ENCODE measurements at regions not wholly inside any gene's neighbourhood (a gene's known extent, or its start where the extent isn't known, plus 50 kb on each side); places are given as distances from the start of the nearest gene placed in this dataset.

DNA sequence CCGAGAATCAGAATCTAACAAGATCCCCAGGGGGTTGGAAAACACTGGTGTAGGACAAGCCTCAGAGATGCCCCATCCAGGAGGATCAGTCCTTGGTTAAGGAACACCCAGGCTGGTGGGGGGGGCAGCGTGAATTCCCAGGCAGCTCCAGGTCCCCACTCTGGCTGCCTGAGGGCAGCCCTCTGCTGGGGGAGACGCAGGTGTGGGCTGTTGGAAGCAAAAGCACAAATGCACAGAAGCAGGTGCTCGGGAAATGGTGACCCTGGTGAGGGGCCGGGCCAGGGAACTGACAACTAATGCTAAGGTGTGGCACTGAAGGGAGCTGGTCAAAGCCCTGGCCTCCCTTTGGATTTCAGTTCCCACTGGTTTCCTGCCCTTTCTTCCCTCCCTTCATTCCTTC, 140.8 kb upstream of the CDH5 start:
- no peak for TF ChIP-seq EZH2 (IDR thresholded peaks at IDR 0.05)
- TF ChIP-seq, protein P1, sequence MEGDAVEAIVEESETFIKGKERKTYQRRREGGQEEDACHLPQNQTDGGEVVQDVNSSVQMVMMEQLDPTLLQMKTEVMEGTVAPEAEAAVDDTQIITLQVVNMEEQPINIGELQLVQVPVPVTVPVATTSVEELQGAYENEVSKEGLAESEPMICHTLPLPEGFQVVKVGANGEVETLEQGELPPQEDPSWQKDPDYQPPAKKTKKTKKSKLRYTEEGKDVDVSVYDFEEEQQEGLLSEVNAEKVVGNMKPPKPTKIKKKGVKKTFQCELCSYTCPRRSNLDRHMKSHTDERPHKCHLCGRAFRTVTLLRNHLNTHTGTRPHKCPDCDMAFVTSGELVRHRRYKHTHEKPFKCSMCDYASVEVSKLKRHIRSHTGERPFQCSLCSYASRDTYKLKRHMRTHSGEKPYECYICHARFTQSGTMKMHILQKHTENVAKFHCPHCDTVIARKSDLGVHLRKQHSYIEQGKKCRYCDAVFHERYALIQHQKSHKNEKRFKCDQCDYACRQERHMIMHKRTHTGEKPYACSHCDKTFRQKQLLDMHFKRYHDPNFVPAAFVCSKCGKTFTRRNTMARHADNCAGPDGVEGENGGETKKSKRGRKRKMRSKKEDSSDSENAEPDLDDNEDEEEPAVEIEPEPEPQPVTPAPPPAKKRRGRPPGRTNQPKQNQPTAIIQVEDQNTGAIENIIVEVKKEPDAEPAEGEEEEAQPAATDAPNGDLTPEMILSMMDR (IDR thresholded peaks at IDR 0.05 in 2 of 3, conservative IDR thresholded peaks at IDR 0.05 in 1 of 3; ENCODE audit: borderline replicate concordance in 1 of 3, insufficient read depth in 1 of 3, low read depth in 2 of 3, low read length in 2 of 3): no peak
- no peak for TF ChIP-seq ZFX (IDR thresholded peaks at IDR 0.05)
- TF ChIP-seq EGR1 (IDR thresholded peaks at IDR 0.05; ENCODE audit: low read depth): no peak
- no peak for TF ChIP-seq POLR2A (IDR thresholded peaks at IDR 0.05; ENCODE audit: borderline replicate concordance, extremely low read depth, insufficient read depth, insufficient read length)
- no peak for TF ChIP-seq ZNF274 (IDR thresholded peaks at IDR 0.05; ENCODE audit: low read depth, low read length)
- TF ChIP-seq, protein P2, sequence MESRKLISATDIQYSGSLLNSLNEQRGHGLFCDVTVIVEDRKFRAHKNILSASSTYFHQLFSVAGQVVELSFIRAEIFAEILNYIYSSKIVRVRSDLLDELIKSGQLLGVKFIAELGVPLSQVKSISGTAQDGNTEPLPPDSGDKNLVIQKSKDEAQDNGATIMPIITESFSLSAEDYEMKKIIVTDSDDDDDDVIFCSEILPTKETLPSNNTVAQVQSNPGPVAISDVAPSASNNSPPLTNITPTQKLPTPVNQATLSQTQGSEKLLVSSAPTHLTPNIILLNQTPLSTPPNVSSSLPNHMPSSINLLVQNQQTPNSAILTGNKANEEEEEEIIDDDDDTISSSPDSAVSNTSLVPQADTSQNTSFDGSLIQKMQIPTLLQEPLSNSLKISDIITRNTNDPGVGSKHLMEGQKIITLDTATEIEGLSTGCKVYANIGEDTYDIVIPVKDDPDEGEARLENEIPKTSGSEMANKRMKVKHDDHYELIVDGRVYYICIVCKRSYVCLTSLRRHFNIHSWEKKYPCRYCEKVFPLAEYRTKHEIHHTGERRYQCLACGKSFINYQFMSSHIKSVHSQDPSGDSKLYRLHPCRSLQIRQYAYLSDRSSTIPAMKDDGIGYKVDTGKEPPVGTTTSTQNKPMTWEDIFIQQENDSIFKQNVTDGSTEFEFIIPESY (IDR thresholded peaks at IDR 0.05; ENCODE audit: extremely low read depth, insufficient replicate concordance, low read length): no peak
- no peak for TF ChIP-seq CEBPB (IDR thresholded peaks at IDR 0.05; ENCODE audit: low read depth)
- no peak for TF ChIP-seq TCF7L2 (IDR thresholded peaks at IDR 0.05; ENCODE audit: borderline replicate concordance, extremely low read depth, insufficient read depth, insufficient read length)
- no peak for TF ChIP-seq FOSL1 (IDR thresholded peaks at IDR 0.05; ENCODE audit: low read depth)
- TF ChIP-seq, protein P3, sequence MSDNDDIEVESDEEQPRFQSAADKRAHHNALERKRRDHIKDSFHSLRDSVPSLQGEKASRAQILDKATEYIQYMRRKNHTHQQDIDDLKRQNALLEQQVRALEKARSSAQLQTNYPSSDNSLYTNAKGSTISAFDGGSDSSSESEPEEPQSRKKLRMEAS (IDR thresholded peaks at IDR 0.05): no peak
- no peak for TF ChIP-seq RAD21 (IDR thresholded peaks at IDR 0.05; ENCODE audit: low read depth)
- no peaks in the 10 kb centered on the region for H4K20me1 ChIP-seq (ENCODE audit: insufficient read depth)
- ATAC-seq: no peak
- no peak overlapping the region for H3K27ac ChIP-seq (ENCODE audit: low read depth, low read length)
- no peaks in the 10 kb centered on the region for H3K9me2 ChIP-seq (ENCODE audit: insufficient read depth)
- H3K79me2 ChIP-seq (ENCODE audit: insufficient read depth, low read length): no peaks in the 10 kb centered on the region
- H3K4me2 ChIP-seq (ENCODE audit: low read length): no peak overlapping the region
- intact Hi-C loops (cut with micrococcal nuclease): no loop called here
- H3K36me3 ChIP-seq (ENCODE audit: control insufficient read depth in 1 of 2, insufficient read depth in 2 of 2, low read length in 2 of 2): no peaks in the 10 kb centered on the region
- no peak for DNase-seq (ENCODE audit: low read depth, low spot score)
- no peak overlapping the region for H3K4me3 ChIP-seq (replicated peaks in 1 of 2; ENCODE audit: low read depth in 1 of 2, low read length in 2 of 2)
- H3K27me3 ChIP-seq (ENCODE audit: insufficient read depth, low read length): peaks cover 37% of the 10 kb centered on the region
- no peak overlapping the region for H2AFZ ChIP-seq (ENCODE audit: low read depth, low read length, poor library complexity, severe bottlenecking)
- ChIA-PET CTCF (no interaction called here), RAD21 (ENCODE audit: low non-redundant PET in 1 of 2, low total read pairs in 2 of 2, uncharacterized antibody in 2 of 2, unreplicated experiment in 2 of 2) (no interaction called here), POLR2A (no interaction called here)
- no TSS peak for BruUV-seq (replicated peaks)
- no peaks in the 10 kb centered on the region for H3K4me1 ChIP-seq (ENCODE audit: control insufficient read depth in 1 of 2, insufficient read depth in 2 of 2, low read length in 2 of 2)
- no peak overlapping the region for H3K9ac ChIP-seq (ENCODE audit: low read length)
- H3K9me3 ChIP-seq (ENCODE audit: control insufficient read depth in 1 of 2, insufficient read depth in 1 of 2, low read depth in 1 of 2, low read length in 2 of 2): no peaks in the 10 kb centered on the region
